Lung (tissue), 11 donors: ENCODE measurements at regions not wholly inside any gene's neighbourhood (a gene's known extent, or its start where the extent isn't known, plus 50 kb on each side); places are given as distances from the start of the nearest gene placed in this dataset.
A peak's percentile ranks its signal among the peaks of the same experiment; 100 is the strongest.

Source experiments
- ATAC-seq: fragments of 200-7000 bp; cut with Tn5 transposase; one replicate; pipeline ENCODE4 v1.9.1; 2020; ENCODE audit warnings: moderate number of reproducible peaks; ENCODE audit not compliant: insufficient read depth, low FRiP score
- DNase-seq, 3 donors: peaks; one replicate each; pipeline ENCODE4 v3.0.0-alpha.2; 2013 to 2017
- H3K27ac ChIP-seq, 2 donors: one replicate each; pipeline ENCODE4 v1.5.1; 2013; ENCODE audit warnings: mild to moderate bottlenecking in 2 of 2, moderate library complexity in 2 of 2, control low read depth in 1 of 2, inconsistent platforms in 1 of 2, low read depth in 1 of 2, low read length in 1 of 2
- H3K27me3 ChIP-seq, 3 donors: one replicate each; pipeline ENCODE4 v1.5.1; 2013; ENCODE audit warnings: low read length in 2 of 3; ENCODE audit not compliant: control insufficient read depth in 3 of 3, insufficient read depth in 3 of 3
- H3K36me3 ChIP-seq, 4 donors: one replicate each; pipeline ENCODE4 v1.5.1; 2013; ENCODE audit warnings: low read length in 4 of 4, mild to moderate bottlenecking in 1 of 4, moderate library complexity in 1 of 4; ENCODE audit not compliant: control insufficient read depth in 4 of 4, insufficient read depth in 4 of 4
- H3K4me1 ChIP-seq, 5 donors: one replicate each; pipeline ENCODE4 v1.5.1; 2013; ENCODE audit warnings: low read length in 5 of 5, mild to moderate bottlenecking in 2 of 5, moderate library complexity in 1 of 5; ENCODE audit not compliant: control insufficient read depth in 5 of 5, insufficient read depth in 5 of 5
- H3K4me3 ChIP-seq: one replicate; pipeline ENCODE4 v1.5.1; 2013; ENCODE audit warnings: mild to moderate bottlenecking, control low read depth, moderate library complexity
- H3K9ac ChIP-seq, 2 donors: one replicate each; pipeline ENCODE4 v1.5.1; 2013; ENCODE audit warnings: low read length in 2 of 2, control low read depth in 1 of 2; ENCODE audit not compliant: insufficient read depth in 1 of 2
- H3K9me3 ChIP-seq, 4 donors: one replicate each; pipeline ENCODE4 v1.5.1; 2013; ENCODE audit warnings: low read length in 3 of 4, mild to moderate bottlenecking in 1 of 4, moderate library complexity in 1 of 4; ENCODE audit not compliant: control insufficient read depth in 4 of 4, insufficient read depth in 3 of 4
- WGBS, 2 donors: extraction: QIAGEN DNeasy Blood & Tissue Kit; methylation state at CpG; one replicate each; pipeline ENCODE4 v1.1.7; 2013; 5-methylcytosine and 5-hydroxymethylcytosine counted together
- TF ChIP-seq, protein P1 (sequence below): IDR thresholded peaks from 2 replicates; pipeline ENCODE4 v1.5.1; 2012; ENCODE audit warnings: mild to moderate bottlenecking; ENCODE audit errors: control extremely low read depth, extremely low read depth
- donor health status: control.
- donor health status: control.
- donor health status: Bipolar disorder and iron deficiency.
- donor health status: healthy.
- donor health status: DM: yes; HTN: yes; CAD: no.

DNA sequence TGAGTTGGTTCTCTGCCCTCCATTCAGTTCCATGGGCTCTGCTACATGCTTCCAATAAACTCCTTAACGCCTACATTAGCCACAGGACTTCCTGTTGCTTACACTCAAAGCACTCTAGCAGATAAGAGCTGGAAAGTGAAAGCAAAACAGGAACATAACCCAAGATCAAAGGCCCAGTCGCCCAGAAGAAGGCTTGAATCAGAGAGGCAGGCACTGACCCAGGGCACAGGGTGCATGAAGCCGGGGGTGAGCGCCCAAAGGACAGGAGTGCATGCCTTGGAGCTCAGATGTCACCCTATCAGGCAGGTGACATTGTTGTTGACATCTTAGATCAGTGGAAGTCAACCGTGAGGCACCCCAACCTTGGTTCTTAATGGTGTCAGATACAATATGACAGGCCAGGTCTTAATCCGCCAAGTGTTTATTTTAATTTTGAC is 235.1 kb downstream of the UACA start:
- Histone ChIP-seq H3K4me1 (peaks cover 0 to 8% (median 0%) of the 10 kb centered on the region in 5 donors), H3K27ac (peak overlapping the region in 1 of 2 donors; percentile 68), H3K9me3 (no peaks in the 10 kb centered on the region), H3K4me3 (no peak overlapping the region), H3K9ac (no peak overlapping the region), H3K36me3 (no peaks in the 10 kb centered on the region), H3K27me3 (no peaks in the 10 kb centered on the region)
- 31 to 36% methylated on average over 6 of the region's 6 CpGs for WGBS, 2 donors
- DNase-seq (peak in 2 of 3 donors; percentile 39 to 70), ATAC-seq (no peak)
- TF ChIP-seq, protein P1, sequence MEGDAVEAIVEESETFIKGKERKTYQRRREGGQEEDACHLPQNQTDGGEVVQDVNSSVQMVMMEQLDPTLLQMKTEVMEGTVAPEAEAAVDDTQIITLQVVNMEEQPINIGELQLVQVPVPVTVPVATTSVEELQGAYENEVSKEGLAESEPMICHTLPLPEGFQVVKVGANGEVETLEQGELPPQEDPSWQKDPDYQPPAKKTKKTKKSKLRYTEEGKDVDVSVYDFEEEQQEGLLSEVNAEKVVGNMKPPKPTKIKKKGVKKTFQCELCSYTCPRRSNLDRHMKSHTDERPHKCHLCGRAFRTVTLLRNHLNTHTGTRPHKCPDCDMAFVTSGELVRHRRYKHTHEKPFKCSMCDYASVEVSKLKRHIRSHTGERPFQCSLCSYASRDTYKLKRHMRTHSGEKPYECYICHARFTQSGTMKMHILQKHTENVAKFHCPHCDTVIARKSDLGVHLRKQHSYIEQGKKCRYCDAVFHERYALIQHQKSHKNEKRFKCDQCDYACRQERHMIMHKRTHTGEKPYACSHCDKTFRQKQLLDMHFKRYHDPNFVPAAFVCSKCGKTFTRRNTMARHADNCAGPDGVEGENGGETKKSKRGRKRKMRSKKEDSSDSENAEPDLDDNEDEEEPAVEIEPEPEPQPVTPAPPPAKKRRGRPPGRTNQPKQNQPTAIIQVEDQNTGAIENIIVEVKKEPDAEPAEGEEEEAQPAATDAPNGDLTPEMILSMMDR, result no peak

DNA sequence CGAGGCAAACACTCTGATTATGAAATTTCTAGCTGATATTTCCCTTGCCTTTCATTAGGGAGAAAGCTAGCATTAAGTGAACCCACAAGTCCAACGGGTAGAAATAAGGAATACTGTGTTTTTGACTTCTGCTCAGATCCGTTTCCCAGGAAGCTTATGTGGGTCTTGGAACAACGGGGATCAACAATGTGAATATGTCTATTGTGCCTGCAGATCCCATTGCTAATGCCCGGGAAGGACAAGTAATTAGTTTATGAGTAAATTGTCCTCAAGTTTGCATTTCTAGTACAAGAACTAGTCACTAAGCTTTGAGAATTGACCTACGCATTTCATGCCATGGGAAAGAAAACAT is 236.4 kb downstream of the UACA start:
- Histone ChIP-seq H3K27ac (no peak overlapping the region), H3K27me3 (no peaks in the 10 kb centered on the region), H3K4me1 (peaks cover 0 to 8% (median 0%) of the 10 kb centered on the region in 5 donors), H3K9ac (no peak overlapping the region), H3K9me3 (no peaks in the 10 kb centered on the region), H3K36me3 (no peaks in the 10 kb centered on the region), H3K4me3 (no peak overlapping the region)
- TF ChIP-seq, protein P1, result no peak
- ATAC-seq (no peak), DNase-seq (no peak)
- 69 to 73% methylated on average over 6 of the region's 6 CpGs for WGBS, 2 donors

DNA sequence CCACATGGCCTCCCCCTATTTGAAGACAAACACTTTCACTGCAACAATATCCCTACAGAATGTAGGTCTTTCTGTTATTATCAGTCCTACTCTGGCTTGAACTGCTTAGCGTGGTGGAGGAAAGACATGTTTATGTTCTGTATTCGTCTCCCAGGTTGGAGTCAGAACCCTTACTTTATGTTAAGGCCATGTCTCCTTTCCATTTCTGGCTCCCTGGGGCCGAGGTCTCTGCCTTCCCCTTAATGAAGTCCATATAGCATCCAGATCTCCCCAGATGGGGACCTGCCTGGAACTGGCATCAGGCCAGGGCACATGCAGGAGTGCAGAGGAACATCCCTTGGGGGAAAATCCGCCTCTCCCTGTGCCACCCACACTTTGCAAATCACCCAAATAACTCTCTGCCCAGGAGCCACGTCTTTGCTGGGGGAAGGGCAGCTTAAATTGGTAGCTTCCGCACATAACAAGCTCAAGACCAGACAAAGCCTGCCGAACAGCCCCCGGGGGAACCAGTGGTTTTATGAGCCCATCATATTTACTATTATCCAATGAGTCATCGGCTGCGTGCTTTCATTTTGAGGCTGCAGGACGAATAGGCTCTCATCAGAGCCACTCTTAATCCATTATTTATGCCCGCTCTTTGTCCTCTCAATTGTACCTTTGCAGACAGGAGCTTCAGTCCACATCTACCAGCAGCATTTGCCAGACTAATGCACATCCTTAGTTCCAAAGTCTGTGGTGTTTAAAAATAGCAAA is 237.0 kb downstream of the UACA start:
- Histone ChIP-seq H3K27ac (no peak overlapping the region), H3K27me3 (no peaks in the 10 kb centered on the region), H3K9ac (no peak overlapping the region), H3K4me1 (peaks cover 0 to 8% (median 0%) of the 10 kb centered on the region in 5 donors), H3K4me3 (no peak overlapping the region), H3K36me3 (no peaks in the 10 kb centered on the region), H3K9me3 (no peaks in the 10 kb centered on the region)
- WGBS, 2 donors, result 68 to 70% methylated on average over 12 of the region's 12 CpGs
- no peak for ATAC-seq
- DNase-seq, result no peak
- TF ChIP-seq, protein P1, result no peak
